ENCODE measurements at regions not wholly inside any gene's neighbourhood (a gene's known extent, or its start where the extent isn't known, plus 50 kb on each side); places are given as distances from the start of the nearest gene placed in this dataset.

DNA sequence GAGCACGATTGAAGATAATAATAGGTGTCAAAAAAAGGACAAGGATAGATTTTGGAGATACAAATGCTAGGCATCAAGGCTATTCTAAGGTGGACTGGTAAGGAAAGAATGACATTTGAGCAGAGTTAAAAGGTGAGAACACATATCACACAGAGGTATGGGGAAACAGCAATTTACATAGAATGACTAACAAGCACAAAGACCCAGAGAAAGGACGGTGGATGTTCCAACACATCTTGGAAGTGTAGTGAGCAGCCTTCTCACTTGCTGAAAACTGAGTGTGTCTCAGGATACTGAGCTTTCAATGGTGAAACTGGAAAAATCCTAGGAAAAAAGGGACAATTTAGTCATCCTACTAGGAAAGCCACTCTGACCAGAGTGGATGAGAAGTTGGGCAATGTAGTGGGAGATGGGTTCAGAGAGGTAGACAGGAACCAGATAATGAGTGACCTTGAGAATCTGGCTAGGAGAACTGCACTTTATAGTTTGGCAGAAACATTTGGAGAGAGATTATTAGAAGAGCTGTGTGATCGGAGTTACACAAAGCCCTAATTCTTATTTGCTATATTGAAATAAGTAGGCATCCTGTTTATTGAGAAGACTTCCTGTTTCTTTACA lies 706.0 kb downstream of the KCNA4 start:
- TF ChIP-seq, protein P1, sequence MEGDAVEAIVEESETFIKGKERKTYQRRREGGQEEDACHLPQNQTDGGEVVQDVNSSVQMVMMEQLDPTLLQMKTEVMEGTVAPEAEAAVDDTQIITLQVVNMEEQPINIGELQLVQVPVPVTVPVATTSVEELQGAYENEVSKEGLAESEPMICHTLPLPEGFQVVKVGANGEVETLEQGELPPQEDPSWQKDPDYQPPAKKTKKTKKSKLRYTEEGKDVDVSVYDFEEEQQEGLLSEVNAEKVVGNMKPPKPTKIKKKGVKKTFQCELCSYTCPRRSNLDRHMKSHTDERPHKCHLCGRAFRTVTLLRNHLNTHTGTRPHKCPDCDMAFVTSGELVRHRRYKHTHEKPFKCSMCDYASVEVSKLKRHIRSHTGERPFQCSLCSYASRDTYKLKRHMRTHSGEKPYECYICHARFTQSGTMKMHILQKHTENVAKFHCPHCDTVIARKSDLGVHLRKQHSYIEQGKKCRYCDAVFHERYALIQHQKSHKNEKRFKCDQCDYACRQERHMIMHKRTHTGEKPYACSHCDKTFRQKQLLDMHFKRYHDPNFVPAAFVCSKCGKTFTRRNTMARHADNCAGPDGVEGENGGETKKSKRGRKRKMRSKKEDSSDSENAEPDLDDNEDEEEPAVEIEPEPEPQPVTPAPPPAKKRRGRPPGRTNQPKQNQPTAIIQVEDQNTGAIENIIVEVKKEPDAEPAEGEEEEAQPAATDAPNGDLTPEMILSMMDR (IDR thresholded peaks at IDR 0.05; ENCODE audit: insufficient read depth, low read length, poor library complexity, severe bottlenecking): no peak
- no peak for TF ChIP-seq EZH2phosphoT487 (conservative IDR thresholded peaks at IDR 0.05; ENCODE audit: low read length)

Measured in SU-DHL-6 (cell line).